ENCODE measurements at regions not wholly inside any gene's neighbourhood (a gene's known extent, or its start where the extent isn't known, plus 50 kb on each side); places are given as distances from the start of the nearest gene placed in this dataset.

GRCh38 chr16:17658881-17659280 lies 188.1 kb upstream of the XYLT1 start:
- no peak for TF ChIP-seq CTCF (IDR thresholded peaks at IDR 0.05; ENCODE audit: low read length)
- TF ChIP-seq EZH2phosphoT487 (IDR thresholded peaks at IDR 0.05; ENCODE audit: low read length): no peak

Measured in MM.1S (cell line).